Activated CD4-positive, alpha-beta T cell treated with anti-CD3 and anti-CD28 coated beads for 36 hours (primary cell): ENCODE measurements at regions not wholly inside any gene's neighbourhood (a gene's known extent, or its start where the extent isn't known, plus 50 kb on each side); places are given as distances from the start of the nearest gene placed in this dataset.

Experiments
- ATAC-seq: fragments of 200-7000 bp; cut with Tn5 transposase; one replicate; pipeline ENCODE4 v1.10.0; 2021; ENCODE audit warnings: mild to moderate bottlenecking, moderate library complexity
- CTCF ChIA-PET: fragments of 350-600 bp; sonication (Branson Sonifier 250); formaldehyde crosslinking; loops from one replicate; lab custom pipeline; 2021; ENCODE audit warnings: antibody characterized with exemption; lab: Charles Lee
- POLR2A ChIA-PET: fragments of 350-600 bp; sonication (Branson Sonifier 250); formaldehyde crosslinking; loops from one replicate; lab custom pipeline; 2021; ENCODE audit warnings: antibody characterized with exemption, inconsistent platforms; lab: Charles Lee
- DNase-seq: peaks from one replicate; pipeline ENCODE4 v3.0.0-alpha.2; 2020
- H3K27ac Mint-ChIP-seq: one replicate; pipeline ENCODE4 v1.8.0; 2021; ENCODE audit warnings: mixed read lengths
- H3K27me3 Mint-ChIP-seq: one replicate; pipeline ENCODE4 v1.8.0; 2021; ENCODE audit warnings: mixed read lengths
- H3K36me3 Mint-ChIP-seq: one replicate; pipeline ENCODE4 v1.8.0; 2021; ENCODE audit warnings: low read depth, mixed read lengths
- H3K4me1 Mint-ChIP-seq: one replicate; pipeline ENCODE4 v1.8.0; 2021; ENCODE audit warnings: mixed read lengths
- H3K4me3 Mint-ChIP-seq: one replicate; pipeline ENCODE4 v1.8.0; 2021; ENCODE audit warnings: mild to moderate bottlenecking, moderate library complexity, mixed read lengths
- H3K9me3 Mint-ChIP-seq: one replicate; pipeline ENCODE4 v1.8.0; 2021; ENCODE audit warnings: low read depth, mixed read lengths
- intact Hi-C, 2 experiments: fragments of 100-400 bp; cut with DNase I in 1 of 2; cut with micrococcal nuclease in 1 of 2; formaldehyde crosslinking; loops; one replicate each; pipeline versions ENCODE4 v1.14.2 to v1.15.1; 2022 to 2024; cut with DNase I, micrococcal nuclease

- peak; percentile 39 for DNase-seq
- no peaks in the 10 kb centered on the region for H3K27me3 Mint-ChIP-seq
- intact Hi-C loops: loop anchor here (1.0 to 2.0 kb wide), 4 partner anchors 25 to 531 kb away; no protein-coding TSS in a partner anchor
- ATAC-seq: peak; percentile 81
- no peaks in the 10 kb centered on the region for H3K9me3 Mint-ChIP-seq
- no peak overlapping the region for H3K27ac Mint-ChIP-seq
- H3K36me3 Mint-ChIP-seq: peaks cover 13% of the 10 kb centered on the region
- ChIA-PET CTCF (interaction anchor here (0.7 to 6.6 kb wide), 42 partner anchors 8 to 530 kb away, joined by 3 to 144 read pairs (median 6); no protein-coding TSS in a partner anchor), POLR2A (interaction anchor here (1.0 to 2.2 kb wide), 5 partner anchors 8 to 24 kb away, joined by 3 to 13 read pairs (median 5); no protein-coding TSS in a partner anchor)
- peaks cover 54% of the 10 kb centered on the region for H3K4me1 Mint-ChIP-seq
- no peak overlapping the region for H3K4me3 Mint-ChIP-seq
Measured at GRCh38 chr7:130982160-130982638, 248.2 kb upstream of the KLF14 start.

DNA sequence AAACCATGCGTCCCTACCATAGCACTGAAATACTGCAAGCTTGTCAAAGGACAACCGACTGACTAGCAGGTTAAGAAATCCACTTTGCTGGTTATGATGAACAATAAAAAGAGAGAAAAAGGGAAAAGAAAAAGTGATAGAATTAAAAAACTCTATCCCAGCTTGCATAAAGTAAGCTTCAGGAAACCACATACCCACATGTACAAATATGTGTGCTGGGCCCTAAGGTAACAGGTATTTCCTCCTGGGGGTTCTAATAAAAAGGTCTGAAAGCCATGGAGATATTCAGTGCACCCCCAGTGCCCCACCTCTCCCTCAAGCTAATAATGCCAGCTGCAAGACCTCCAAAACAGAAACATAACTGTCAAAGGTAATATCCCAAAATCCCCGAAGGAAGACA, 248.6 kb upstream of the KLF14 start:
- H3K27ac Mint-ChIP-seq: no peak overlapping the region
- H3K27me3 Mint-ChIP-seq: no peaks in the 10 kb centered on the region
- ATAC-seq: no peak
- H3K4me1 Mint-ChIP-seq: peaks cover 56% of the 10 kb centered on the region
- intact Hi-C loops: loop anchor here (1.0 to 2.0 kb wide), 4 partner anchors 25 to 530 kb away; no protein-coding TSS in a partner anchor
- DNase-seq: no peak
- ChIA-PET POLR2A (interaction anchor here (0.6 to 2.2 kb wide), 5 partner anchors 7 to 56 kb away, joined by 3 to 13 read pairs (median 5); no protein-coding TSS in a partner anchor), CTCF (interaction anchor here (0.7 to 6.6 kb wide), 38 partner anchors 8 to 530 kb away, joined by 3 to 144 read pairs (median 6); no protein-coding TSS in a partner anchor)
- H3K36me3 Mint-ChIP-seq: peaks cover 11% of the 10 kb centered on the region
- no peak overlapping the region for H3K4me3 Mint-ChIP-seq
- no peaks in the 10 kb centered on the region for H3K9me3 Mint-ChIP-seq

DNA sequence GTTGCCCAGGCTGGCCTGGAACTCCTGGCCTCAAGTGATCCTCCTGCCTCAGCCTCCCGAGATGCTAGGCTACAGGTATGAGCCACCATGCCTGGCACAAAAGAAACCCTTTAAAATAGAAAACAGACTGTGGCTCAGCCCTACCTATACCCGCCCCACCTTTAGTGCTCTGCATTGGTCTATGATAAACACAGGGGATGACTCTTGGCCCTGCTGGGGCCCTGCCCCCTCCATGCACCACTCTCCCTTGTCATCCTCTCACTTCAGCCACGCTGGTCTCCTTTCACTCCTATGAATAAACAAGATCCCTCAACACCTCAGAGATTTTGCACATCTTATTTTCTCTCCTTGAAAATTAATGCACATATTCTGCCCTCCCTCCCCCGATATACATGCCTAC, 251.4 kb upstream of the KLF14 start:
- peak overlapping the region; percentile 75 for H3K27ac Mint-ChIP-seq
- intact Hi-C loops: no loop called here
- POLR2A ChIA-PET: no interaction called here
- no peak overlapping the region for H3K4me3 Mint-ChIP-seq
- H3K36me3 Mint-ChIP-seq: peaks cover 8% of the 10 kb centered on the region
- peak; percentile 55 for ATAC-seq
- no peaks in the 10 kb centered on the region for H3K9me3 Mint-ChIP-seq
- DNase-seq: peak; percentile 43
- CTCF ChIA-PET: interaction anchor here (0.8 to 2.5 kb wide), 7 partner anchors 11 to 83 kb away, joined by 3 to 8 read pairs (median 3); no protein-coding TSS in a partner anchor
- H3K27me3 Mint-ChIP-seq: no peaks in the 10 kb centered on the region
- H3K4me1 Mint-ChIP-seq: peaks cover 59% of the 10 kb centered on the region

DNA sequence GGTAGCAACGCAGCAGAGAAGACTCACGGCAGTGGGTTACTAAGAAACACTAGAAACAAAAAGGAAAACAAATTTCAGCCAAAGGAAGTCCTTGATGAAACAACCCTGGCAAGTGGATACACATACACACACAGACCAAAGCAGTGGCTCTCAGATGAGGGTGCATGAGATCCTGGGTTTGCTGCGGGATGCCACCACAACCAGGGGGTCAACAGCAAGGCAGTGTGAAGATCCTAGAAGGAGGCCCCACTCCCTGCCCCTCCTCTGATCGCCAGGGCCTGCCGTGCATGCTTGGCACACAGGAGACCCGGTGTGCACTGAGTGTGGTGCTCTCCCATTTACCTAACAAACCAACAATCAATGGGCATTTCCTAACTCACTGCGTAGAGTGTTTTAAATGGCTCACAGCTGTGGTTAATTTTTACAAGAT, 252.3 kb upstream of the KLF14 start:
- CTCF ChIA-PET: interaction anchor here (1.0 to 2.5 kb wide), 4 partner anchors 10 to 54 kb away, joined by 3 to 8 read pairs (median 4); no protein-coding TSS in a partner anchor
- peak; percentile 22 for ATAC-seq

GRCh38 chr7:130987092-130987491, 253.1 kb upstream of the KLF14 start:
- CTCF ChIA-PET: interaction anchor here (2.1 to 2.2 kb wide), 2 partner anchors 9 to 53 kb away, joined by 8 read pairs; no protein-coding TSS in a partner anchor
- no peak for ATAC-seq
- Mint-ChIP-seq H3K9me3 (no peaks in the 10 kb centered on the region), H3K4me1 (peaks cover 76% of the 10 kb centered on the region), H3K27me3 (no peaks in the 10 kb centered on the region), H3K4me3 (no peak overlapping the region), H3K36me3 (peaks cover 14% of the 10 kb centered on the region), H3K27ac (peak overlapping the region; percentile 75)
- DNase-seq: no peak
- POLR2A ChIA-PET: no interaction called here
- intact Hi-C loops: no loop called here

More for the DNA sequence above, 252.3 kb upstream of the KLF14 start:
- Mint-ChIP-seq H3K9me3 (no peaks in the 10 kb centered on the region), H3K27me3 (no peaks in the 10 kb centered on the region), H3K4me1 (peaks cover 68% of the 10 kb centered on the region), H3K27ac (peak overlapping the region; percentile 75), H3K4me3 (no peak overlapping the region), H3K36me3 (peaks cover 8% of the 10 kb centered on the region)
- DNase-seq: no peak
- POLR2A ChIA-PET: no interaction called here
- intact Hi-C loops: loop anchor here in 1 of 2 experiments (1.0 kb wide), 1 partner anchor 23 kb away; no protein-coding TSS in a partner anchor

- DNase-seq (peak; percentile 52), ATAC-seq (peak; percentile 67)
- Mint-ChIP-seq H3K4me3 (peak overlapping the region; percentile 21), H3K36me3 (peaks cover 14% of the 10 kb centered on the region), H3K27me3 (no peaks in the 10 kb centered on the region), H3K27ac (peak overlapping the region; percentile 72), H3K9me3 (no peaks in the 10 kb centered on the region), H3K4me1 (peaks cover 87% of the 10 kb centered on the region)
- ChIA-PET CTCF (interaction anchor here (0.8 to 2.2 kb wide), 11 partner anchors 8 to 92 kb away, joined by 3 to 8 read pairs (median 3); no protein-coding TSS in a partner anchor), POLR2A (interaction anchor here (0.6 to 1.2 kb wide), 6 partner anchors 8 to 75 kb away, joined by 3 to 7 read pairs (median 4); no protein-coding TSS in a partner anchor)
- intact Hi-C loops: no loop called here
Measured at GRCh38 chr7:130988443-130988842, 254.4 kb upstream of the KLF14 start.

DNA sequence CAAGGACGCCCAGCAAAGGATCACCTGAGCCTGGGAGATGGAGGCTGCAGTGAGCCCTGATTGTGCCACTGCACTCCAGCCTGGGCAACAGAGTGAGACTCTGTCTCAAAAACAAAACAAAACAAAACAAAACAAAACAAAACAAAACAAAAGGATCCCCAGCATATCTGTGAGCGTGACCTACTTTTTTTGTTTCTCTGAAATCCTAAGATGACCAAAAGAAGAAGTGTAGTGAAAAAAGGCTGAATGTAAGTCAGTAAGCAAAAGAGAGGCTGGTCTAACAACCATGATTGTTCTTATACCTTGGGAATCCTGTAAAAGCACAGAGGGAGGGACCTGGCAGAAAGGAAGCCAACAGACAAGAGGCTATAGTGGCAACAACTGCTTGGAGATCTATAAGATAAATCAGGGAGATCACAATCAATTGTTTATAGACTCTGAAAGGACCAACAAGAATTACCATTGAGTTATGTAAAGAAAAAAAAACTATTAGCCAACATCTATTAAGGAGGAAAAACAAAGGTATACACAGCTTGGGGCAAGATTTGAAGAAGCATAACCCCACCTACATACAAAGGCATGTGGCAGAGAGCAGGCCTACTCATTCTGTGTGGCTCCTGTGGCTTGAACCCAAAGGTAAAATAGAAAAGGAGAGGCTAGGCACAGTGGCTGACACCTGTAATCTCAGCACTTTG, 255.2 kb upstream of the KLF14 start:
- Mint-ChIP-seq H3K9me3 (no peaks in the 10 kb centered on the region), H3K4me1 (peaks cover 88% of the 10 kb centered on the region), H3K27me3 (no peaks in the 10 kb centered on the region), H3K4me3 (no peak overlapping the region), H3K27ac (peak overlapping the region; percentile 72), H3K36me3 (peaks cover 14% of the 10 kb centered on the region)
- ATAC-seq (no peak), DNase-seq (no peak)
- ChIA-PET CTCF (interaction anchor here (0.8 to 2.2 kb wide), 8 partner anchors 7 to 93 kb away, joined by 3 to 8 read pairs (median 4); no protein-coding TSS in a partner anchor), POLR2A (interaction anchor here (0.9 to 1.2 kb wide), 5 partner anchors 7 to 75 kb away, joined by 3 to 5 read pairs (median 4); no protein-coding TSS in a partner anchor)
- intact Hi-C loops: no loop called here

DNA sequence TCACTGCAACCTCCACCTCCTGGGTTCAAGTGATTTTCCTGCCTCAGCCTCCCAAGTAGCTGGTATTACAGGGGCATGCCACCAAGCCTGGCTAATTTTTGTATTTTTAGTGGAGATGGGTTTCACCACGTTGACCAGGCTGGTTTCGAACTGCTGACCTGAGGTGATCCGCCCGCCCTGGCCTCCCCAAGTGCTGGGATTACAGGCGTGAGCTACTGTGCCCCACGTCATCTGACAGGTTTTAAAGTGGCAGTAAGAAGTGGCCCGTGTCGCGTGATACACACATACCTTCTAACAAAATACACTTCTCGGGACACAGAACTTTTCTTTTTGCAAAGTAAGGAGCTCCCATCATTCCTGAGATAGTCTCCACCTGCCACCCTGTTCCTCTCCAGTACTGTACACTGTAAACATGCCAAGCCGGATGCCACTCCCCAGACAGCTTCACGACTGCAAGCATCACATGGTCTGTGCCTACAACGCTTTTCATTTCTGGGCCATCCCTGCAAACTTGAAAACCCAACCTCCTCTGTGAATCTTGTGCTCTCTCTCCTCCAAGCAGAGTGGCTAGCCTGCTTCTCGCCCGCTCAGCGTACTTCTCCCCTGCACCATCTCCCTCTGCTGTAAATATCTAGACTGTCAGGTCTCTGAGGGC, 256.3 kb upstream of the KLF14 start:
- peak overlapping the region; percentile 4 for H3K4me3 Mint-ChIP-seq
- DNase-seq (peak; percentile 46), ATAC-seq (peak; percentile 43)
- no peaks in the 10 kb centered on the region for H3K27me3 Mint-ChIP-seq
- peak overlapping the region; percentile 56 for H3K27ac Mint-ChIP-seq
- peaks cover 9% of the 10 kb centered on the region for H3K36me3 Mint-ChIP-seq
- CTCF ChIA-PET: interaction anchor here (0.9 to 1.9 kb wide), 5 partner anchors 8 to 94 kb away, joined by 3 to 6 read pairs (median 4); no protein-coding TSS in a partner anchor
- peaks cover 88% of the 10 kb centered on the region for H3K4me1 Mint-ChIP-seq
- H3K9me3 Mint-ChIP-seq: no peaks in the 10 kb centered on the region
- POLR2A ChIA-PET: interaction anchor here (0.6 to 0.9 kb wide), 4 partner anchors 9 to 50 kb away, joined by 3 to 5 read pairs (median 4); no protein-coding TSS in a partner anchor
- intact Hi-C loops: no loop called here

DNA sequence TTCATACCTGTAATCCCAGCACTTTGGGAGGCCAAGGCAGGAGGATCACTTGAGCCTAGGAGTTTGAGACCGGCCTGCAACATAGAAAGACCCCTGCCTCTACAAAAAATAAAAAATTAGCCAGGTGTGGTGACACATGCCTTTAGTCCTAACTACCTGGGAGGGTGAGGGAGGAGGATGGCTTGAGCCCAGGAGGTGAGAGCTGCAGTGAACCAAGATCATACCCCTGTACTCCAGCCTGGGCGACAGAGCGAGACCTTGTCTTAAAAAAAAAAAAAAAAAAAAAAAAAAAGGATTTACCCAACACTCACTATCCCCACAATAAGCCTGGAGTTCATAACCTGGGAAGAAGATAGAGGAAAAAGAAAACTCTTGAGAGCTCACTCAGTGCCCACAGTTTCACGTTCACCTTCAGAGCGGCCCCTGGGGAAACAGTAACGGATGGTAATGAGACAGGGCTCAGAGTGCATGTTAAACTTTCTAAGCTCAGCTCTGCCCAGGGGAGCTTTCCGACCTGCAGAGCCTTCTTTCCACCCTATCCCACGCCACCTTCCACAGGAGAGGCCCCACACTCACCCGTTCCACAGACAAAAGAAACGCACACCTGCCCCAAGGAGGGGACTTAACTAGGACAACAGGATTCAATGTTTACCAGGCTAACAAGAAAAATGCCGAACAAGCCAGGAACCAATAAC, 259.8 kb upstream of the KLF14 start:
- Mint-ChIP-seq H3K36me3 (peaks cover 15% of the 10 kb centered on the region), H3K4me3 (peak overlapping the region; percentile 54), H3K27ac (peak overlapping the region; percentile 92), H3K27me3 (no peaks in the 10 kb centered on the region), H3K9me3 (no peaks in the 10 kb centered on the region), H3K4me1 (peaks cover 86% of the 10 kb centered on the region)
- ChIA-PET POLR2A (no interaction called here), CTCF (interaction anchor here (4.1 to 11.4 kb wide), 2 partner anchors 13 to 15 kb away, joined by 29 to 144 read pairs; no protein-coding TSS in a partner anchor)
- no peak for DNase-seq
- no peak for ATAC-seq
- intact Hi-C loops: no loop called here

GRCh38 chr7:130994378-130995115, 260.5 kb upstream of the KLF14 start:
- DNase-seq (no peak), ATAC-seq (no peak)
- intact Hi-C loops: no loop called here
- POLR2A ChIA-PET: interaction anchor here (0.6 to 2.5 kb wide), 3 partner anchors 24 to 924 kb away, joined by 3 to 13 read pairs (median 4); partner anchors contain the start of gene KLHDC10
- Mint-ChIP-seq H3K4me3 (peak overlapping the region; percentile 54), H3K9me3 (no peaks in the 10 kb centered on the region), H3K27me3 (no peaks in the 10 kb centered on the region), H3K27ac (peak overlapping the region; percentile 92), H3K36me3 (peaks cover 19% of the 10 kb centered on the region), H3K4me1 (peaks cover 86% of the 10 kb centered on the region)
- CTCF ChIA-PET: interaction anchor here (0.6 to 11.4 kb wide), 9 partner anchors 9 to 98 kb away, joined by 3 to 144 read pairs (median 4); no protein-coding TSS in a partner anchor
